K562 (cell line): ENCODE measurements at regions not wholly inside any gene's neighbourhood (a gene's known extent, or its start where the extent isn't known, plus 50 kb on each side); places are given as distances from the start of the nearest gene placed in this dataset.

Experiments
- CCNT2 ChIP-seq: IDR thresholded peaks from 2 replicates; pipeline ENCODE4 v1.6.1; 2011; ENCODE audit warnings: borderline replicate concordance, low read depth, mild to moderate bottlenecking, moderate library complexity, mixed read lengths, low read length; ENCODE audit not compliant: insufficient read length; ENCODE audit errors: extremely low read depth
- KDM1A ChIP-seq, 2 experiments: fragments of 450-650 bp; IDR thresholded peaks; 2 replicates each; pipeline ENCODE4 v1.6.1; 2016; ENCODE audit warnings: mild to moderate bottlenecking in 2 of 2
- KLF13 ChIP-seq: fragments of 450-650 bp; IDR thresholded peaks from 2 replicates; pipeline ENCODE4 v1.6.1; 2016; ENCODE audit warnings: missing genetic modification characterization, low read depth, mild to moderate bottlenecking, missing compliant biosample characterization, moderate library complexity, borderline replicate concordance
- RAD21 ChIP-seq, 2 experiments: fragments of 250-450 bp in 1 of 2; fragments of 450-650 bp in 1 of 2; sonication (Bioruptor Pico) in 1 of 2; formaldehyde crosslinking in 1 of 2; IDR thresholded peaks in 1 of 2; conservative IDR thresholded peaks in 1 of 2; 2 replicates each; pipeline versions ENCODE4 v1.4.0 to v1.8.0; 2020 to 2022; ENCODE audit warnings: mild to moderate bottlenecking in 2 of 2, moderate library complexity in 1 of 2
- SRF ChIP-seq, 2 experiments: fragments of 250-450, 450-650 bp in 1 of 2; sonication (Bioruptor Pico) in 1 of 2; sonication (generic) in 1 of 2; formaldehyde crosslinking; IDR thresholded peaks; 2 replicates each; pipeline versions ENCODE4 v1.5.0 to v1.5.1; 2020 to 2022; ENCODE audit warnings: mild to moderate bottlenecking in 1 of 2, missing genetic modification reagents in 1 of 2
- TF ChIP-seq, protein P1 (sequence below): fragments of 200-600 bp; sonication (generic); IDR thresholded peaks from one replicate; pipeline ENCODE4 v1.6.1; 2012; ENCODE audit warnings: mild to moderate bottlenecking, low read depth, low read length, inconsistent platforms
- TF ChIP-seq, protein P2 (sequence below), 2 experiments: fragments of 450-650 bp; formaldehyde crosslinking in 1 of 2; IDR thresholded peaks; 2 replicates each; pipeline versions ENCODE4 v1.4.0 to v1.6.1; 2014 to 2020; ENCODE audit warnings: mild to moderate bottlenecking in 2 of 2, borderline replicate concordance in 1 of 2, low read depth in 1 of 2

DNA sequence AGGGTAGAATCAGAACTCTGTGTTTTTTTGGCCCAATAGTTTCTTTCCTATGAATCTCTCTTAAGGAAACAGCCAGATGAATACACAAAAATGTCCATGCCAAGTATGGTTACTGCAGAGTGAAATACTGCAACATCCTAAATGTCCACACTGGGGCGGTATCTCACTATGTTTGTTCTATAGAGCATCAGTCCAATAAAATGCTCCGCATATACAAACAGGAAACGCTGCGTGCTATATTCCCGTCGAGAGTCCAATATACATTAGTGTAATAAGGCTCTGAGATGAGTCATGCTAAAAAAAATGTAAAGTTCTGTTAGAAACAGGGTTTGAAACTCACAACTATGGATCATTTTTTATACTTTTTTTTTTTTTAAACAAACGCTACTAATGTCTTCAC lies 72.9 kb upstream of the ENOX2 start (continued):
- TF ChIP-seq, protein P1, sequence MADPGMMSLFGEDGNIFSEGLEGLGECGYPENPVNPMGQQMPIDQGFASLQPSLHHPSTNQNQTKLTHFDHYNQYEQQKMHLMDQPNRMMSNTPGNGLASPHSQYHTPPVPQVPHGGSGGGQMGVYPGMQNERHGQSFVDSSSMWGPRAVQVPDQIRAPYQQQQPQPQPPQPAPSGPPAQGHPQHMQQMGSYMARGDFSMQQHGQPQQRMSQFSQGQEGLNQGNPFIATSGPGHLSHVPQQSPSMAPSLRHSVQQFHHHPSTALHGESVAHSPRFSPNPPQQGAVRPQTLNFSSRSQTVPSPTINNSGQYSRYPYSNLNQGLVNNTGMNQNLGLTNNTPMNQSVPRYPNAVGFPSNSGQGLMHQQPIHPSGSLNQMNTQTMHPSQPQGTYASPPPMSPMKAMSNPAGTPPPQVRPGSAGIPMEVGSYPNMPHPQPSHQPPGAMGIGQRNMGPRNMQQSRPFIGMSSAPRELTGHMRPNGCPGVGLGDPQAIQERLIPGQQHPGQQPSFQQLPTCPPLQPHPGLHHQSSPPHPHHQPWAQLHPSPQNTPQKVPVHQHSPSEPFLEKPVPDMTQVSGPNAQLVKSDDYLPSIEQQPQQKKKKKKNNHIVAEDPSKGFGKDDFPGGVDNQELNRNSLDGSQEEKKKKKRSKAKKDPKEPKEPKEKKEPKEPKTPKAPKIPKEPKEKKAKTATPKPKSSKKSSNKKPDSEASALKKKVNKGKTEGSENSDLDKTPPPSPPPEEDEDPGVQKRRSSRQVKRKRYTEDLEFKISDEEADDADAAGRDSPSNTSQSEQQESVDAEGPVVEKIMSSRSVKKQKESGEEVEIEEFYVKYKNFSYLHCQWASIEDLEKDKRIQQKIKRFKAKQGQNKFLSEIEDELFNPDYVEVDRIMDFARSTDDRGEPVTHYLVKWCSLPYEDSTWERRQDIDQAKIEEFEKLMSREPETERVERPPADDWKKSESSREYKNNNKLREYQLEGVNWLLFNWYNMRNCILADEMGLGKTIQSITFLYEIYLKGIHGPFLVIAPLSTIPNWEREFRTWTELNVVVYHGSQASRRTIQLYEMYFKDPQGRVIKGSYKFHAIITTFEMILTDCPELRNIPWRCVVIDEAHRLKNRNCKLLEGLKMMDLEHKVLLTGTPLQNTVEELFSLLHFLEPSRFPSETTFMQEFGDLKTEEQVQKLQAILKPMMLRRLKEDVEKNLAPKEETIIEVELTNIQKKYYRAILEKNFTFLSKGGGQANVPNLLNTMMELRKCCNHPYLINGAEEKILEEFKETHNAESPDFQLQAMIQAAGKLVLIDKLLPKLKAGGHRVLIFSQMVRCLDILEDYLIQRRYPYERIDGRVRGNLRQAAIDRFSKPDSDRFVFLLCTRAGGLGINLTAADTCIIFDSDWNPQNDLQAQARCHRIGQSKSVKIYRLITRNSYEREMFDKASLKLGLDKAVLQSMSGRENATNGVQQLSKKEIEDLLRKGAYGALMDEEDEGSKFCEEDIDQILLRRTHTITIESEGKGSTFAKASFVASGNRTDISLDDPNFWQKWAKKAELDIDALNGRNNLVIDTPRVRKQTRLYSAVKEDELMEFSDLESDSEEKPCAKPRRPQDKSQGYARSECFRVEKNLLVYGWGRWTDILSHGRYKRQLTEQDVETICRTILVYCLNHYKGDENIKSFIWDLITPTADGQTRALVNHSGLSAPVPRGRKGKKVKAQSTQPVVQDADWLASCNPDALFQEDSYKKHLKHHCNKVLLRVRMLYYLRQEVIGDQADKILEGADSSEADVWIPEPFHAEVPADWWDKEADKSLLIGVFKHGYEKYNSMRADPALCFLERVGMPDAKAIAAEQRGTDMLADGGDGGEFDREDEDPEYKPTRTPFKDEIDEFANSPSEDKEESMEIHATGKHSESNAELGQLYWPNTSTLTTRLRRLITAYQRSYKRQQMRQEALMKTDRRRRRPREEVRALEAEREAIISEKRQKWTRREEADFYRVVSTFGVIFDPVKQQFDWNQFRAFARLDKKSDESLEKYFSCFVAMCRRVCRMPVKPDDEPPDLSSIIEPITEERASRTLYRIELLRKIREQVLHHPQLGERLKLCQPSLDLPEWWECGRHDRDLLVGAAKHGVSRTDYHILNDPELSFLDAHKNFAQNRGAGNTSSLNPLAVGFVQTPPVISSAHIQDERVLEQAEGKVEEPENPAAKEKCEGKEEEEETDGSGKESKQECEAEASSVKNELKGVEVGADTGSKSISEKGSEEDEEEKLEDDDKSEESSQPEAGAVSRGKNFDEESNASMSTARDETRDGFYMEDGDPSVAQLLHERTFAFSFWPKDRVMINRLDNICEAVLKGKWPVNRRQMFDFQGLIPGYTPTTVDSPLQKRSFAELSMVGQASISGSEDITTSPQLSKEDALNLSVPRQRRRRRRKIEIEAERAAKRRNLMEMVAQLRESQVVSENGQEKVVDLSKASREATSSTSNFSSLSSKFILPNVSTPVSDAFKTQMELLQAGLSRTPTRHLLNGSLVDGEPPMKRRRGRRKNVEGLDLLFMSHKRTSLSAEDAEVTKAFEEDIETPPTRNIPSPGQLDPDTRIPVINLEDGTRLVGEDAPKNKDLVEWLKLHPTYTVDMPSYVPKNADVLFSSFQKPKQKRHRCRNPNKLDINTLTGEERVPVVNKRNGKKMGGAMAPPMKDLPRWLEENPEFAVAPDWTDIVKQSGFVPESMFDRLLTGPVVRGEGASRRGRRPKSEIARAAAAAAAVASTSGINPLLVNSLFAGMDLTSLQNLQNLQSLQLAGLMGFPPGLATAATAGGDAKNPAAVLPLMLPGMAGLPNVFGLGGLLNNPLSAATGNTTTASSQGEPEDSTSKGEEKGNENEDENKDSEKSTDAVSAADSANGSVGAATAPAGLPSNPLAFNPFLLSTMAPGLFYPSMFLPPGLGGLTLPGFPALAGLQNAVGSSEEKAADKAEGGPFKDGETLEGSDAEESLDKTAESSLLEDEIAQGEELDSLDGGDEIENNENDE: no peak
- 0 out of 4 replicates have a peak, but pooled peaks of 1 of the 2 experiments have one; percentile 15 for TF ChIP-seq SRF (CRISPR knock-in tag; IDR thresholded peaks at IDR 0.05)
- peak; percentile 77 to 84 for TF ChIP-seq RAD21 (CRISPR knock-in tag; conservative IDR thresholded peaks at IDR 0.05 in 1 of 2, IDR thresholded peaks at IDR 0.05 in 1 of 2)
- no peak for TF ChIP-seq CCNT2
- TF ChIP-seq, protein P2, sequence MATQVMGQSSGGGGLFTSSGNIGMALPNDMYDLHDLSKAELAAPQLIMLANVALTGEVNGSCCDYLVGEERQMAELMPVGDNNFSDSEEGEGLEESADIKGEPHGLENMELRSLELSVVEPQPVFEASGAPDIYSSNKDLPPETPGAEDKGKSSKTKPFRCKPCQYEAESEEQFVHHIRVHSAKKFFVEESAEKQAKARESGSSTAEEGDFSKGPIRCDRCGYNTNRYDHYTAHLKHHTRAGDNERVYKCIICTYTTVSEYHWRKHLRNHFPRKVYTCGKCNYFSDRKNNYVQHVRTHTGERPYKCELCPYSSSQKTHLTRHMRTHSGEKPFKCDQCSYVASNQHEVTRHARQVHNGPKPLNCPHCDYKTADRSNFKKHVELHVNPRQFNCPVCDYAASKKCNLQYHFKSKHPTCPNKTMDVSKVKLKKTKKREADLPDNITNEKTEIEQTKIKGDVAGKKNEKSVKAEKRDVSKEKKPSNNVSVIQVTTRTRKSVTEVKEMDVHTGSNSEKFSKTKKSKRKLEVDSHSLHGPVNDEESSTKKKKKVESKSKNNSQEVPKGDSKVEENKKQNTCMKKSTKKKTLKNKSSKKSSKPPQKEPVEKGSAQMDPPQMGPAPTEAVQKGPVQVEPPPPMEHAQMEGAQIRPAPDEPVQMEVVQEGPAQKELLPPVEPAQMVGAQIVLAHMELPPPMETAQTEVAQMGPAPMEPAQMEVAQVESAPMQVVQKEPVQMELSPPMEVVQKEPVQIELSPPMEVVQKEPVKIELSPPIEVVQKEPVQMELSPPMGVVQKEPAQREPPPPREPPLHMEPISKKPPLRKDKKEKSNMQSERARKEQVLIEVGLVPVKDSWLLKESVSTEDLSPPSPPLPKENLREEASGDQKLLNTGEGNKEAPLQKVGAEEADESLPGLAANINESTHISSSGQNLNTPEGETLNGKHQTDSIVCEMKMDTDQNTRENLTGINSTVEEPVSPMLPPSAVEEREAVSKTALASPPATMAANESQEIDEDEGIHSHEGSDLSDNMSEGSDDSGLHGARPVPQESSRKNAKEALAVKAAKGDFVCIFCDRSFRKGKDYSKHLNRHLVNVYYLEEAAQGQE (IDR thresholded peaks at IDR 0.05; ENCODE audit: borderline replicate concordance): peak; percentile 56; the same call in 1 of the 2 replicates
- TF ChIP-seq, protein P2 (CRISPR knock-in tag; IDR thresholded peaks at IDR 0.05; ENCODE audit: low read depth): no peak
- no peak for TF ChIP-seq KLF13 (tag)
- peak in 1 of 2 experiments; percentile 57; a peak in 1 of 4 replicates for TF ChIP-seq KDM1A (IDR thresholded peaks at IDR 0.05)
